H9 (cell line): ENCODE measurements at regions not wholly inside any gene's neighbourhood (a gene's known extent, or its start where the extent isn't known, plus 50 kb on each side); places are given as distances from the start of the nearest gene placed in this dataset.

ENCODE experiments used
- DNase-seq: peaks from one replicate; pipeline ENCODE4 v3.0.0-alpha.2; 2017
- H2AFZ ChIP-seq: one replicate; pipeline ENCODE4 v1.6.1; 2013; ENCODE audit warnings: mild to moderate bottlenecking, low read length, control low read depth, moderate library complexity
- H2AK5ac ChIP-seq: 2 replicates; pipeline ENCODE4 v1.6.1; 2013; ENCODE audit warnings: low read length, control low read depth, mixed read lengths; ENCODE audit not compliant: insufficient read length
- H2BK120ac ChIP-seq: one replicate; pipeline ENCODE4 v1.6.1; 2013; ENCODE audit warnings: low read depth, mild to moderate bottlenecking, low read length, control low read depth, inconsistent platforms; ENCODE audit not compliant: poor library complexity, severe bottlenecking
- H2BK12ac ChIP-seq: 2 replicates; pipeline ENCODE4 v1.6.1; 2013; ENCODE audit warnings: low read length, control low read depth, mixed read lengths, low read depth; ENCODE audit not compliant: insufficient read length
- H2BK15ac ChIP-seq: 2 replicates; pipeline ENCODE4 v1.6.1; 2013; ENCODE audit warnings: low read depth, low read length, control low read depth
- H2BK20ac ChIP-seq: one replicate; pipeline ENCODE4 v1.6.1; 2013; ENCODE audit warnings: low read depth, mild to moderate bottlenecking, low read length, control low read depth, inconsistent platforms; ENCODE audit not compliant: poor library complexity, severe bottlenecking
- H2BK5ac ChIP-seq: 2 replicates; pipeline ENCODE4 v1.6.1; 2013; ENCODE audit warnings: low read length, control low read depth, mixed read lengths; ENCODE audit not compliant: insufficient read length
- H3K14ac ChIP-seq: 2 replicates; pipeline ENCODE4 v1.6.1; 2013; ENCODE audit warnings: low read length, control low read depth; ENCODE audit not compliant: insufficient read depth
- H3K18ac ChIP-seq: 2 replicates; pipeline ENCODE4 v1.6.1; 2013; ENCODE audit warnings: low read depth, mild to moderate bottlenecking, mixed read lengths, low read length, control low read depth; ENCODE audit not compliant: insufficient read length
- H3K23ac ChIP-seq: 2 replicates; pipeline ENCODE4 v1.6.1; 2013; ENCODE audit warnings: low read length, control low read depth, mixed read lengths, low read depth; ENCODE audit not compliant: insufficient read length
- H3K23me2 ChIP-seq: 2 replicates; pipeline ENCODE4 v1.6.1; 2013; ENCODE audit warnings: low read depth, mild to moderate bottlenecking, mixed read lengths, low read length, control low read depth; ENCODE audit not compliant: insufficient read length, poor library complexity, severe bottlenecking
- H3K27ac ChIP-seq: 2 replicates; pipeline ENCODE4 v1.5.1; 2013; ENCODE audit warnings: low read length, control low read depth, mixed read lengths, low read depth; ENCODE audit not compliant: insufficient read length
- H3K27me3 ChIP-seq: 2 replicates; pipeline ENCODE4 v1.6.1; 2013; ENCODE audit warnings: low read length, control low read depth, inconsistent platforms; ENCODE audit not compliant: insufficient read depth
- H3K4ac ChIP-seq: 2 replicates; pipeline ENCODE4 v1.6.1; 2013; ENCODE audit warnings: low read depth, mild to moderate bottlenecking, control low read depth, inconsistent platforms, low read length, moderate library complexity
- H3K4me1 ChIP-seq: 2 replicates; pipeline ENCODE4 v1.6.1; 2013; ENCODE audit warnings: low read length, control low read depth, inconsistent platforms; ENCODE audit not compliant: insufficient read depth
- H3K4me2 ChIP-seq: 2 replicates; pipeline ENCODE4 v1.6.1; 2013; ENCODE audit warnings: low read length, control low read depth, mixed read lengths; ENCODE audit not compliant: insufficient read length, insufficient read depth
- H3K56ac ChIP-seq: 2 replicates; pipeline ENCODE4 v1.6.1; 2013; ENCODE audit warnings: low read depth, mild to moderate bottlenecking, mixed read lengths, low read length, control low read depth; ENCODE audit not compliant: insufficient read length
- H3K79me1 ChIP-seq: 2 replicates; pipeline ENCODE4 v1.6.1; 2013; ENCODE audit warnings: low read depth, mild to moderate bottlenecking, moderate library complexity, low read length, control low read depth, inconsistent platforms; ENCODE audit not compliant: insufficient read depth, poor library complexity, severe bottlenecking
- H3K79me2 ChIP-seq: 2 replicates; pipeline ENCODE4 v1.6.1; 2013; ENCODE audit warnings: low read length, control low read depth, inconsistent platforms; ENCODE audit not compliant: insufficient read depth
- H3K9ac ChIP-seq: 2 replicates; pipeline ENCODE4 v1.6.1; 2013; ENCODE audit warnings: low read length, control low read depth, mixed read lengths; ENCODE audit not compliant: insufficient read length; ENCODE audit errors: extremely low read depth
- H3K9me3 ChIP-seq: one replicate; pipeline ENCODE4 v1.6.1; 2013; ENCODE audit warnings: low read depth, low read length, inconsistent platforms; ENCODE audit not compliant: control insufficient read depth
- H3T11ph ChIP-seq: one replicate; pipeline ENCODE4 v1.6.1; 2013; ENCODE audit warnings: mild to moderate bottlenecking, low read length, control low read depth, inconsistent platforms
- H4K20me1 ChIP-seq: one replicate; pipeline ENCODE4 v1.6.1; 2013; ENCODE audit not compliant: control insufficient read depth, insufficient read length, insufficient read depth
- H4K5ac ChIP-seq: 2 replicates; pipeline ENCODE4 v1.6.1; 2013; ENCODE audit warnings: low read depth, mild to moderate bottlenecking, mixed read lengths, low read length, control low read depth; ENCODE audit not compliant: insufficient read length
- H4K8ac ChIP-seq: replicated peaks from 2 replicates; pipeline ENCODE4 v1.6.1; 2013; ENCODE audit warnings: low read length, control low read depth, mixed read lengths, low read depth; ENCODE audit not compliant: insufficient read length
- H4K91ac ChIP-seq: 2 replicates; pipeline ENCODE4 v1.6.1; 2013; ENCODE audit warnings: low read depth, mild to moderate bottlenecking, moderate library complexity, mixed read lengths, low read length, control low read depth; ENCODE audit not compliant: insufficient read length
- H3K27ac Mint-ChIP-seq, 3 experiments: 2 replicates in 2 of 3; 3 replicates in 1 of 3; pipeline ENCODE4 v1.8.0; 2020 to 2021; ENCODE audit warnings: mixed read lengths in 3 of 3, mild to moderate bottlenecking in 1 of 3, moderate library complexity in 1 of 3
- H3K27me3 Mint-ChIP-seq: 2 replicates; pipeline ENCODE4 v1.8.0; 2021; ENCODE audit warnings: low read depth, mild to moderate bottlenecking, moderate library complexity, mixed read lengths
- H3K36me3 Mint-ChIP-seq, 3 experiments: 2 replicates in 2 of 3; 3 replicates in 1 of 3; pipeline ENCODE4 v1.8.0; 2020 to 2021; ENCODE audit warnings: low read depth in 3 of 3, mixed read lengths in 3 of 3; ENCODE audit not compliant: insufficient read depth in 1 of 3
- H3K4me1 Mint-ChIP-seq, 2 experiments: 2 replicates each; pipeline ENCODE4 v1.8.0; 2020; ENCODE audit warnings: mixed read lengths in 2 of 2
- H3K4me3 Mint-ChIP-seq, 2 experiments: 2 replicates in 1 of 2; 3 replicates in 1 of 2; pipeline ENCODE4 v1.8.0; 2020 to 2021; ENCODE audit warnings: mild to moderate bottlenecking in 2 of 2, mixed read lengths in 2 of 2, moderate library complexity in 1 of 2
- H3K9me3 Mint-ChIP-seq, 2 experiments: 2 replicates in 1 of 2; 3 replicates in 1 of 2; pipeline ENCODE4 v1.8.0; 2020; ENCODE audit warnings: mild to moderate bottlenecking in 2 of 2, mixed read lengths in 2 of 2, moderate library complexity in 1 of 2
- CTCF ChIP-seq: fragments of 200-600 bp; sonication (generic); conservative IDR thresholded peaks from 3 replicates; pipeline ENCODE4 v1.8.0; 2021; ENCODE audit warnings: antibody characterized with exemption, mild to moderate bottlenecking
- WGBS: extraction: QIAGEN DNeasy Blood & Tissue Kit; methylation state at CpG from one replicate; pipeline ENCODE4 v1.1.7; 2013; ENCODE audit warnings: missing lambda C conversion rate, low lambda C conversion rate, mixed read lengths; ENCODE audit not compliant: insufficient read length; ENCODE audit errors: extremely low coverage; 5-methylcytosine and 5-hydroxymethylcytosine counted together

GRCh38 chr16:48997081-48997615 lies 284.5 kb downstream of the CBLN1 start:
- H3T11ph ChIP-seq: no peak overlapping the region
- H3K79me1 ChIP-seq: no peaks in the 10 kb centered on the region
- H3K27me3 ChIP-seq: no peaks in the 10 kb centered on the region
- H3K36me3 Mint-ChIP-seq: no peaks in the 10 kb centered on the region
- H3K4me2 ChIP-seq: no peak overlapping the region
- no CpG with 5 or more reads among the region's 8 CpGs for WGBS
- no peak for DNase-seq
- H3K27ac ChIP-seq: no peak overlapping the region
- peaks cover 6% of the 10 kb centered on the region; the same call in 1 of the 2 replicates for H3K4me1 ChIP-seq
- H3K79me2 ChIP-seq: no peaks in the 10 kb centered on the region
- no peak overlapping the region for H3K56ac ChIP-seq
- no peak overlapping the region for H3K14ac ChIP-seq
- no peaks in the 10 kb centered on the region for H3K9me3 ChIP-seq
- H3K23me2 ChIP-seq: no peaks in the 10 kb centered on the region
- H4K5ac ChIP-seq: no peak overlapping the region
- no peak overlapping the region for H2BK20ac ChIP-seq
- no peak overlapping the region for H4K91ac ChIP-seq
- no peak overlapping the region for H2BK5ac ChIP-seq
- H3K18ac ChIP-seq: no peak overlapping the region
- H3K23ac ChIP-seq: no peak overlapping the region
- no peaks in the 10 kb centered on the region for H4K20me1 ChIP-seq
- no peak for TF ChIP-seq CTCF
- no peak overlapping the region for H2BK120ac ChIP-seq
- H4K8ac ChIP-seq: no peak overlapping the region
- peaks cover 2% of the 10 kb centered on the region for H3K27me3 Mint-ChIP-seq
- no peak overlapping the region for H3K9ac ChIP-seq
- no peak overlapping the region for H2BK15ac ChIP-seq
- no peak overlapping the region for H3K4me3 Mint-ChIP-seq
- no peaks in the 10 kb centered on the region for H3K9me3 Mint-ChIP-seq
- no peak overlapping the region for H3K4ac ChIP-seq
- no peak overlapping the region for H2AK5ac ChIP-seq
- H2BK12ac ChIP-seq: no peak overlapping the region
- peaks cover 16 to 27% of the 10 kb centered on the region in 2 experiments for H3K4me1 Mint-ChIP-seq
- H3K27ac Mint-ChIP-seq: no peak overlapping the region
- no peak overlapping the region for H2AFZ ChIP-seq
